ENCODE measurements at regions not wholly inside any gene's neighbourhood (a gene's known extent, or its start where the extent isn't known, plus 50 kb on each side); places are given as distances from the start of the nearest gene placed in this dataset.

DNA sequence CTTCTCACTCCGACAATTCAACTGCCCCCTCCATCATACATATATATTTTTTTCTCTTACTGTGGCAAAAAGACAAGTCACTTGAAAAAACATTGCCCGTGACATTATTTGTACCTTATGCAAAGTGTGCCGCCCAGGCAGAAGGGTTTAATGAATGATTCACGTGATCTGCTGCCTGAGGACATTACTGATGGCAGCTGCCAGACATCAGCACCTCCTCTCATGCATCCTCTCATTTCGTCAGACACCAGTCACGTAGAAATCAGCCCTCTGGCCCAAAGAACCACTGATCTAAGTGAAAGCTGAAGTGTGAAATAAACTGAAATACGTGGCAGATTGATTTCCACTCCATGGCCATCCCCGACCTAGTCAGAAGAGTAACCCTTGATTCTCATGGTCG lies 218.8 kb upstream of the PDE10A start:
- no peak overlapping the region for H3K4me3 ChIP-seq (ENCODE audit: low read length)
- H3K27me3 ChIP-seq (replicated peaks; ENCODE audit: control insufficient read depth, insufficient read depth, low read length) = peaks cover 2% of the 10 kb centered on the region
- H3K9ac ChIP-seq (ENCODE audit: low read length) = no peak overlapping the region
- H3K9me3 ChIP-seq (ENCODE audit: control insufficient read depth, low read length) = peaks cover 8% of the 10 kb centered on the region
- no peaks in the 10 kb centered on the region for H3K36me3 ChIP-seq (ENCODE audit: control insufficient read depth, insufficient read depth, low read length, severe bottlenecking)
- DNase-seq (ENCODE audit: low read depth) = no peak
- peaks cover 6% of the 10 kb centered on the region for H3K4me1 ChIP-seq (ENCODE audit: control insufficient read depth, insufficient read depth, low read length)

DNA sequence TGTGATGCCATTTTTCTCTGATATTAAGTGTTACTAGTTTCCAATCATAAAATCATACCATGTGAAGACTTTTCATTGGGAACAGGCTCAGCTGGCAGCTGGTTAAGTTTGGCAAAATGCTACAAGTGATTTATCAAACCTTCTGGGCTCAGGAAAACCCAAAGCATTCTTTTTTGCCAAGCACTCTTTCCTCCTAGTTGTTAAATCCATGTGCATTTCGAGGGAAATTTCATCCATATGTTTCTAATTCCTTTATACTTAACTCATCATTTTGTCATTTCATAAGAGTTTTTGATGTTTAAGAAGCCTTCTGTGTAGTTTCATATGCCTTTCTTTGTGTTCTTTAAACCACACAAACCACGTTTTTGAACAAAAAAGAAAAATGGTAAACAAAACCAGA lies 217.6 kb upstream of the PDE10A start:
- Histone ChIP-seq H3K9me3 (ENCODE audit: control insufficient read depth, low read length) (peaks cover 5% of the 10 kb centered on the region), H3K27me3 (replicated peaks; ENCODE audit: control insufficient read depth, insufficient read depth, low read length) (peaks cover 2% of the 10 kb centered on the region), H3K4me1 (ENCODE audit: control insufficient read depth, insufficient read depth, low read length) (peaks cover 13% of the 10 kb centered on the region), H3K36me3 (ENCODE audit: control insufficient read depth, insufficient read depth, low read length, severe bottlenecking) (no peaks in the 10 kb centered on the region), H3K4me3 (ENCODE audit: low read length) (no peak overlapping the region), H3K9ac (ENCODE audit: low read length) (no peak overlapping the region)
- no peak for DNase-seq (ENCODE audit: low read depth)

DNA sequence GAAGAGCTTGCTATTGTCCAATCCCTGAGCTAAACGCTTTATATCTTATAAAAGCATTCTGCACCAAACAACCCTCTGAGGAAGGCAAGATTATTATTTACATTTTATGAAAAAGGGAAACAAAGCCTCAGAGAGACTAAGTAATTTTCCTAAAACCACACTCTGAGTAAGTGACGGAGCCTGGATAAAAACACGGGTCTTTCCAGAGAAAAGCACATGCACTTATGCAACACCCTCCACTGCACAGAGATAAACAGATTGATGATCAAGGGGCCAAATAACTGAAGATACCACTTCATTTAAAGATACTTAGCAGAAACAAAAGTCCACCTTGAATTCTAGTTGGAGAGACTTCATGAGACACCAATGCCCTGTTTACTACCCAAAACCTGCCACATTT lies 214.7 kb upstream of the PDE10A start:
- Histone ChIP-seq H3K4me3 (ENCODE audit: low read length) (no peak overlapping the region), H3K9ac (ENCODE audit: low read length) (no peak overlapping the region), H3K4me1 (ENCODE audit: control insufficient read depth, insufficient read depth, low read length) (peaks cover 13% of the 10 kb centered on the region), H3K9me3 (ENCODE audit: control insufficient read depth, low read length) (peaks cover 5% of the 10 kb centered on the region), H3K27me3 (replicated peaks; ENCODE audit: control insufficient read depth, insufficient read depth, low read length) (peaks cover 2% of the 10 kb centered on the region), H3K36me3 (ENCODE audit: control insufficient read depth, insufficient read depth, low read length, severe bottlenecking) (no peaks in the 10 kb centered on the region)
- no peak for DNase-seq (ENCODE audit: low read depth)

DNA sequence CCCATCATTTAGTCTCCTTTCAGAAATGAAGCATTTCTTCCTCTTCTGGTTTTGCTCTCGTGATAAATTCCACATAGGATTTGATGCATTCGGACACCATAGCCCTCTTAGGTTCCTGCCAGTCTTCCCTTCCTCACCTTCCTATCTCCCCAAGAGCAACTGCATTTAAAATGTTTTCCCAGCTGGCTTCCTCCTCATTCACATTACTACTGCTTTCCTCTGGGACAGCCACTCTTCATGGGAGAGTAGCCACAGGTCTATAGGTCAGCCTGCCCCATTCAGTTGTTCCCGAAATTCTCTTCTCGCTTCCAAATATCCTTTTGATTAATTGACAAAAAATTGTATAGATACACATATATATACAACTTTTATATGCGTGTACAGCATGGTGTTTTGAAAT lies 214.2 kb upstream of the PDE10A start:
- no peak for DNase-seq (ENCODE audit: low read depth)
- Histone ChIP-seq H3K27me3 (replicated peaks; ENCODE audit: control insufficient read depth, insufficient read depth, low read length) (peaks cover 2% of the 10 kb centered on the region), H3K9ac (ENCODE audit: low read length) (no peak overlapping the region), H3K4me3 (ENCODE audit: low read length) (peak overlapping the region; percentile 40), H3K4me1 (ENCODE audit: control insufficient read depth, insufficient read depth, low read length) (peaks cover 13% of the 10 kb centered on the region), H3K36me3 (ENCODE audit: control insufficient read depth, insufficient read depth, low read length, severe bottlenecking) (no peaks in the 10 kb centered on the region), H3K9me3 (ENCODE audit: control insufficient read depth, low read length) (peaks cover 5% of the 10 kb centered on the region)

DNA sequence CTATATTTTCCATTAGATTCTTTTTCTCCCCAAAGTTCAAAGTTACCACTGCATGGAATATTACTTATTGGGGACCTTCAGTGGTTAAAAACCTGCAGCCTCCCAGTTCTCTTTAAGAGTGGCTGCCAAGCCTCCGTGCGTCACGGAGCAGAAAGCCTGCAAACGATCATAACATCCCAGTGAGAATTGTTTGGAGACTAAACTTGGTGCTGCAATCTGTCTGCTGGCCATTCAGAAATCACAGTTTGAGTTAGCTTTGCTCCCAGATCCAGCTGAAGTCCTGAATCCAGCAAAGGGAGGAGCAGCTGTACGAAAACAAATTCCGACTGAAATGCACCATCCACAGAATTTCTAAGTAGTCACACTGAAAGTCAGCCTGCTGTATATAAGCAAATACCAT lies 213.5 kb upstream of the PDE10A start:
- H3K9me3 ChIP-seq (ENCODE audit: control insufficient read depth, low read length) = peaks cover 5% of the 10 kb centered on the region
- H3K9ac ChIP-seq (ENCODE audit: low read length) = no peak overlapping the region
- no peaks in the 10 kb centered on the region for H3K36me3 ChIP-seq (ENCODE audit: control insufficient read depth, insufficient read depth, low read length, severe bottlenecking)
- no peak for DNase-seq (ENCODE audit: low read depth)
- peaks cover 13% of the 10 kb centered on the region for H3K4me1 ChIP-seq (ENCODE audit: control insufficient read depth, insufficient read depth, low read length)
- H3K27me3 ChIP-seq (replicated peaks; ENCODE audit: control insufficient read depth, insufficient read depth, low read length) = no peaks in the 10 kb centered on the region
- peak overlapping the region; percentile 40 for H3K4me3 ChIP-seq (ENCODE audit: low read length)

DNA sequence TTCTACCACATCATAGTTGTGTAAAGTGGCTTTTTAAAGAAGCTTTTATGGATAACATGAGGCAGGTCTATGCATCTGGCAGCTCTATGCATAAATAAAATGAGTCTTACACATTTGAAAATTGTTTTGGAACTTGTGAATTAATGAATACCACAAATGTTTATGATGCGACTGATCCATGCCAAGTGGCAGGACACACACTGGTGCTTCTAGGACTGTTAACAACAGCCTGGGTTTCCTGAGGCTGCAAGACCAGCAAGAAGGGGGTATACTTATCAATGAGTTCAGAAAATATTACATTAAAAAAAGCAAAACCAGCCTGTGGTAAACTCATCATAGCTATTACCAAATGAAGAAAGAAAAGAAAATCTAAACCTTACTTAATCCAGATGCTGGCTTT lies 212.9 kb upstream of the PDE10A start:
- Histone ChIP-seq H3K4me3 (ENCODE audit: low read length) (no peak overlapping the region), H3K36me3 (ENCODE audit: control insufficient read depth, insufficient read depth, low read length, severe bottlenecking) (no peaks in the 10 kb centered on the region), H3K27me3 (replicated peaks; ENCODE audit: control insufficient read depth, insufficient read depth, low read length) (no peaks in the 10 kb centered on the region), H3K4me1 (ENCODE audit: control insufficient read depth, insufficient read depth, low read length) (peaks cover 13% of the 10 kb centered on the region), H3K9ac (ENCODE audit: low read length) (no peak overlapping the region), H3K9me3 (ENCODE audit: control insufficient read depth, low read length) (peaks cover 5% of the 10 kb centered on the region)
- DNase-seq (ENCODE audit: low read depth) = no peak

DNA sequence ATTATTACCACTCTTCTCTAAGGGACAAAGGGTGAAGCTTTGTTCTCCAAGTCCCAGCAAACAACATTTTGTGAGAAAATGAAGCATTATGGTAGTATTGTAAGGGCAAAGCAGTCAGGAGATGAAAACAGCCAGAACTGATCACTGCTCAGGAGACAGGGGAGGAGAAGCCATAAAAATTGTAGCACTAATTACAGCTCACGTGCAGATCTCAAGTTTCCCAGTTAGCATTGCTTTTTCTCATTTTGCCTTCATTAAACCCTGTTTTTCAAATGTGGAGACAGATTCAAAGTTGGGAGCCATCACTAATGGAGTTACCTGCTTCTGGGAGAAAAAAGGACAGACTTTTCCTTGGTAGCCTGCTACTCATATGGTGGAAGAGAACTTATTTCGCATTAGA lies 210.9 kb upstream of the PDE10A start:
- Histone ChIP-seq H3K4me3 (ENCODE audit: low read length) (no peak overlapping the region), H3K36me3 (ENCODE audit: control insufficient read depth, insufficient read depth, low read length, severe bottlenecking) (no peaks in the 10 kb centered on the region), H3K4me1 (ENCODE audit: control insufficient read depth, insufficient read depth, low read length) (peaks cover 13% of the 10 kb centered on the region), H3K9me3 (ENCODE audit: control insufficient read depth, low read length) (peaks cover 15% of the 10 kb centered on the region), H3K9ac (ENCODE audit: low read length) (no peak overlapping the region), H3K27me3 (replicated peaks; ENCODE audit: control insufficient read depth, insufficient read depth, low read length) (no peaks in the 10 kb centered on the region)
- DNase-seq (ENCODE audit: low read depth) = no peak

DNA sequence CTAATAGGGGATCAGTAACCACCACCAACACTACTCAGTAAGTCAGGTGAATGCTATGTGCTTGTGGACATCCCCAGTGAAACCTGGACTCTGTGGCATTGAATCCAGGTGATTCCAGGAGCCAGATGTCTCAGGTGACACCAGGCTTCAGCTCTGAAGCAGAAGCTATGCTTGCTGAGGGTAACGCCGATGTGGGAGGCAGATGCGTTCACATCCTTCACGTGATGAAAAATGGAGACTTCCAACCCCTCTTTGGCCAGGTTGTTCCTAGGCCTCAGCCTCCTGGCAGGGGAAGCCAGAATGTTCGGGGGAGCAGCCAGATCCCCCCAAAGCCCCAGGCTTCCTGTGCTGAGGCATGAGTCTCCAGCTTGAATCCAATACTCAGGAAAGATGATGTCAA lies 209.8 kb upstream of the PDE10A start:
- H3K36me3 ChIP-seq (ENCODE audit: control insufficient read depth, insufficient read depth, low read length, severe bottlenecking) = no peaks in the 10 kb centered on the region
- no peak for DNase-seq (ENCODE audit: low read depth)
- H3K9ac ChIP-seq (ENCODE audit: low read length) = no peak overlapping the region
- no peaks in the 10 kb centered on the region for H3K27me3 ChIP-seq (replicated peaks; ENCODE audit: control insufficient read depth, insufficient read depth, low read length)
- no peak overlapping the region for H3K4me3 ChIP-seq (ENCODE audit: low read length)
- H3K9me3 ChIP-seq (ENCODE audit: control insufficient read depth, low read length) = peaks cover 19% of the 10 kb centered on the region
- peaks cover 13% of the 10 kb centered on the region for H3K4me1 ChIP-seq (ENCODE audit: control insufficient read depth, insufficient read depth, low read length)

DNA sequence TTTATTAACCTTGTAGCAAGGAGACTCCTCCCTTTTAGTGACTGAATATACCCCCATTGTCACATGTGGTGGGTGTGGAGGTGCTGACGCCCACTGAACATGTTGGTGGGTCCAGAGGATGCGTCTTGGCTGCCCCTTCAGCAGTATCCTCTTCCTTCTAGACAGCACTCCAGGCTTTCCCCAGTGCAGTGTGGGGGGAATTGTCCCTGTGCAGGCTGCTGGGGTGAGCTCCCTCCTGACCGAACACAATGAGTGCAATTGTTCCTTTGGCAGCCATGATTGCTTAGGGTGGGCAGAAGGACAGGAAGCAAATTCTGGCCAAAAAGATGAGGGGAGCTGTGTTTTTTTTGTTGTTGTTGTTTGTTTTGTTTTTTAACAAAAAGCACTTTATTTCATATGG lies 209.3 kb upstream of the PDE10A start:
- Histone ChIP-seq H3K4me1 (ENCODE audit: control insufficient read depth, insufficient read depth, low read length) (peaks cover 12% of the 10 kb centered on the region), H3K27me3 (replicated peaks; ENCODE audit: control insufficient read depth, insufficient read depth, low read length) (no peaks in the 10 kb centered on the region), H3K36me3 (ENCODE audit: control insufficient read depth, insufficient read depth, low read length, severe bottlenecking) (no peaks in the 10 kb centered on the region), H3K9ac (ENCODE audit: low read length) (no peak overlapping the region), H3K4me3 (ENCODE audit: low read length) (no peak overlapping the region), H3K9me3 (ENCODE audit: control insufficient read depth, low read length) (peaks cover 19% of the 10 kb centered on the region)
- no peak for DNase-seq (ENCODE audit: low read depth)

DNA sequence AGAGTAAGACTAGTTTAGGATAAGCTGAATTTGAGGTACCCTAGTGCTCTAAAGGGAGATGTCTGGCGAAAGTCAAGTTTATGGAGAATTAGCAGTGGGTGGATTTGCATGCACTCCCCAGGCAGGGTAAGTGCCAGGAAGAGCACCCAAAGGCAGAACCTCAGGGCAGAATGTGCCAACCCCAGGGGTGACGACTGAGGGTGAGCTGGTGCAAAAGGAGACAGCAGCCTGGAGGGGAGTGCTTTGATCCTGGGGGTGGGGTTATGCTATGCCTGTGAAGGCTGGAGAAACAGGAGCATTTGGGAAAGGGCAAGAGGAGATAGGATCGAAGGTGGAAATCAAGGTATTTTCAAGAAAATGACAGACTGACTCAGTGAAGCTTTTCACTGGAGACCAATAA lies 208.5 kb upstream of the PDE10A start:
- Histone ChIP-seq H3K4me1 (ENCODE audit: control insufficient read depth, insufficient read depth, low read length) (peaks cover 5% of the 10 kb centered on the region), H3K4me3 (ENCODE audit: low read length) (no peak overlapping the region), H3K36me3 (ENCODE audit: control insufficient read depth, insufficient read depth, low read length, severe bottlenecking) (no peaks in the 10 kb centered on the region), H3K9ac (ENCODE audit: low read length) (no peak overlapping the region), H3K27me3 (replicated peaks; ENCODE audit: control insufficient read depth, insufficient read depth, low read length) (no peaks in the 10 kb centered on the region), H3K9me3 (ENCODE audit: control insufficient read depth, low read length) (peaks cover 19% of the 10 kb centered on the region)
- DNase-seq (ENCODE audit: low read depth) = no peak

DNA sequence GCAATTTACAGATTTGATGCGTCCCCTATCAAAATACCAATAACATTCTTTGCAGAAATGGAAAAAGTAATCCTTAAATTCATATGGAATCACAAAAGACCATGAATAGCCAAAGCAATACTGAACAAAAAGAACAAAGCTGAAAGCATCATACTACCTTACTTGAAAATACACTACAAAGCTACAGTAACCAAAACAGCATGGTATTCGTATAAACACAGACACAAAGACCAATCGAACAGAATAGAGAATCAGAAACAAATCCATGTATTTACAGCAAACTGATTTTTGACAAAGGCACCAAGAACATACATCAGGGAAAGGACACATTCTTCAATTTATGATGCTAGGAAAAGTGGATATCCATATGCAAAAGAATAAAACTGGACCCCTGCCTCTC lies 206.5 kb upstream of the PDE10A start:
- Histone ChIP-seq H3K9me3 (ENCODE audit: control insufficient read depth, low read length) (peaks cover 19% of the 10 kb centered on the region), H3K36me3 (ENCODE audit: control insufficient read depth, insufficient read depth, low read length, severe bottlenecking) (no peaks in the 10 kb centered on the region), H3K27me3 (replicated peaks; ENCODE audit: control insufficient read depth, insufficient read depth, low read length) (no peaks in the 10 kb centered on the region), H3K9ac (ENCODE audit: low read length) (no peak overlapping the region), H3K4me1 (ENCODE audit: control insufficient read depth, insufficient read depth, low read length) (no peaks in the 10 kb centered on the region), H3K4me3 (ENCODE audit: low read length) (no peak overlapping the region)
- no peak for DNase-seq (ENCODE audit: low read depth)

DNA sequence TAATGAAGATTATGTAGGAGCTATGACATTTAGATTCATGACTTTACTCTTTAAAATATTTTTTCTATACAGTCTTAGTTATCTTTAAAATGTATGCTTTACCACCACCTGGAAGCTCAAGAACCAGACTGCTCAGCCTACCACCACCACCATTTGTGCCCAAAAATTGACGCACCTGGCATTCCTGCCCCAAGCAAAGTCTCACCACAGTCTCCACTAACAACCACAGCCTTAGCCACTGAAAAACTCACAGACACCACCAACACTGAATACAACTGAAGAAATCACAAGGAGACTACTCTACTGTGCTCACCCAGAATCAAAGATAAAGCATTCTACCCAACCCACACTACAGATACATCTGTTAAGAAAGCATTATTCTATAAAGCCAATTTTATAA lies 201.9 kb upstream of the PDE10A start:
- Histone ChIP-seq H3K27me3 (replicated peaks; ENCODE audit: control insufficient read depth, insufficient read depth, low read length) (no peaks in the 10 kb centered on the region), H3K4me1 (ENCODE audit: control insufficient read depth, insufficient read depth, low read length) (no peaks in the 10 kb centered on the region), H3K9ac (ENCODE audit: low read length) (no peak overlapping the region), H3K36me3 (ENCODE audit: control insufficient read depth, insufficient read depth, low read length, severe bottlenecking) (no peaks in the 10 kb centered on the region), H3K9me3 (ENCODE audit: control insufficient read depth, low read length) (peaks cover 14% of the 10 kb centered on the region), H3K4me3 (ENCODE audit: low read length) (no peak overlapping the region)
- no peak for DNase-seq (ENCODE audit: low read depth)

All from adipocyte (in vitro differentiated cells).